Activated CD4-positive, alpha-beta memory T cell treated with anti-CD3 and anti-CD28 coated beads, Interleukin-2, amount 10 ng/mL, durations not matched to agents 7 days and 5 days (primary cell): ENCODE measurements at regions not wholly inside any gene's neighbourhood (a gene's known extent, or its start where the extent isn't known, plus 50 kb on each side); places are given as distances from the start of the nearest gene placed in this dataset.

Experiments
- CTCF ChIA-PET: fragments of 350-600 bp; sonication (Branson Sonifier 250); formaldehyde crosslinking; loops from one replicate; lab custom pipeline; 2021; ENCODE audit warnings: antibody characterized with exemption, inconsistent platforms; lab: Charles Lee
- POLR2A ChIA-PET: fragments of 350-600 bp; sonication (Branson Sonifier 250); formaldehyde crosslinking; loops from one replicate; lab custom pipeline; 2021; ENCODE audit warnings: antibody characterized with exemption; lab: Charles Lee
- DNase-seq: peaks from one replicate; pipeline ENCODE4 v3.0.0-alpha.2; 2020
- H3K27ac Mint-ChIP-seq: one replicate; pipeline ENCODE4 v1.8.0; 2021; ENCODE audit warnings: mild to moderate bottlenecking, mixed read lengths
- H3K27me3 Mint-ChIP-seq: one replicate; pipeline ENCODE4 v1.8.0; 2021; ENCODE audit warnings: mixed read lengths
- H3K36me3 Mint-ChIP-seq: one replicate; pipeline ENCODE4 v1.8.0; 2021; ENCODE audit warnings: low read depth, mixed read lengths
- H3K4me1 Mint-ChIP-seq: one replicate; pipeline ENCODE4 v1.8.0; 2021; ENCODE audit warnings: mixed read lengths
- H3K4me3 Mint-ChIP-seq: one replicate; pipeline ENCODE4 v1.8.0; 2021; ENCODE audit warnings: mild to moderate bottlenecking, mixed read lengths
- H3K9me3 Mint-ChIP-seq: one replicate; pipeline ENCODE4 v1.8.0; 2021; ENCODE audit warnings: mixed read lengths

DNA sequence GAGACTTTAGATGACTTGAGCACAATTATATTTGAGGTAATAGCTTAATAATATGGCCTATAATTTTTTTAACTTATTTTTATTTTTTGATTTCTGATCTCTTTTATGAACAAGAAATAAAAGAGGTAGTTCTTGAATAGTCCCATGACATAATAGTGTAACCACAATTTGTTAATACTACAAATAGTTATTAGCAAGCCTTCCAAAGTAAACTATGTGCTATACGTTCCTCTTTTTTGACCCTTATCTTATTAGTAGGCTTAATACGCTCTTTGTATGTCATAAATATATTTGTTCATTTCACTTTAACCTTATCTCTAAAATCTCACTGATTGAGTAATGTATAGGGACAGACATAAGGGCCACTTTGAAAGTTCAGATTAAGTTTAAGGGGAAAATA lies 78.7 kb upstream of the NR4A3 start:
- Mint-ChIP-seq H3K4me1 (no peaks in the 10 kb centered on the region), H3K27ac (no peak overlapping the region), H3K9me3 (no peaks in the 10 kb centered on the region), H3K27me3 (peaks cover 12% of the 10 kb centered on the region), H3K4me3 (no peak overlapping the region), H3K36me3 (no peaks in the 10 kb centered on the region)
- ChIA-PET POLR2A (no interaction called here), CTCF (no interaction called here)
- DNase-seq = no peak

GRCh38 chr9:99743455-99743854 lies 78.2 kb upstream of the NR4A3 start:
- no peak overlapping the region for H3K4me3 Mint-ChIP-seq
- H3K4me1 Mint-ChIP-seq = no peaks in the 10 kb centered on the region
- DNase-seq = no peak
- peaks cover 12% of the 10 kb centered on the region for H3K27me3 Mint-ChIP-seq
- ChIA-PET POLR2A (interaction anchor here (0.6 kb wide), 1 partner anchor 518 kb away, joined by 4 read pairs; no protein-coding TSS in a partner anchor), CTCF (no interaction called here)
- H3K36me3 Mint-ChIP-seq = no peaks in the 10 kb centered on the region
- no peak overlapping the region for H3K27ac Mint-ChIP-seq
- H3K9me3 Mint-ChIP-seq = no peaks in the 10 kb centered on the region

DNA sequence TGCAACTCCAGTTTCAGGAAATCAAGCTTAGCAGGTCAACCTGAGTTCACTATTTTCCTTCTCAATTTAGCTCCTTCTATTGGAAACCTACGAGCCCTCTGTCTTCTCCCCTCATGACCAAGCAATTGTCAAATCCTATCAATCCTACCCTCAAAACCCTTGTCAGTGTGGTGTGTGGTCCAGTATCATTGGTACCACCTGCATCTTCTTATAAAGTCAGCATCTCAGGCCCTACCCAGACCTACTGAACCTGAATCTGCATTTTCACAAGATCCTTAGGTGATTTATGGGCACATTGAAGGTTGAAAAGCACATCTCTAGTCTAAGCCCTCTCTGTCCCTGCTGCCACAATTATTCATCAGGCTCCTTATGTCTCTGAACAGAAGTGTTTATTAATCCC lies 77.6 kb upstream of the NR4A3 start:
- no peaks in the 10 kb centered on the region for H3K9me3 Mint-ChIP-seq
- H3K27me3 Mint-ChIP-seq = peaks cover 12% of the 10 kb centered on the region
- POLR2A ChIA-PET = interaction anchor here (0.6 kb wide), 1 partner anchor 517 kb away, joined by 4 read pairs; no protein-coding TSS in a partner anchor
- no peak for DNase-seq
- no peak overlapping the region for H3K4me3 Mint-ChIP-seq
- H3K36me3 Mint-ChIP-seq = no peaks in the 10 kb centered on the region
- CTCF ChIA-PET = no interaction called here
- no peaks in the 10 kb centered on the region for H3K4me1 Mint-ChIP-seq
- no peak overlapping the region for H3K27ac Mint-ChIP-seq

- no peak overlapping the region for H3K27ac Mint-ChIP-seq
- peaks cover 10% of the 10 kb centered on the region for H3K27me3 Mint-ChIP-seq
- H3K4me3 Mint-ChIP-seq = no peak overlapping the region
- CTCF ChIA-PET = no interaction called here
- DNase-seq = no peak
- no peaks in the 10 kb centered on the region for H3K9me3 Mint-ChIP-seq
- H3K36me3 Mint-ChIP-seq = no peaks in the 10 kb centered on the region
- no peaks in the 10 kb centered on the region for H3K4me1 Mint-ChIP-seq
- POLR2A ChIA-PET = no interaction called here
Measured at GRCh38 chr9:99745085-99745484, 76.6 kb upstream of the NR4A3 start.

DNA sequence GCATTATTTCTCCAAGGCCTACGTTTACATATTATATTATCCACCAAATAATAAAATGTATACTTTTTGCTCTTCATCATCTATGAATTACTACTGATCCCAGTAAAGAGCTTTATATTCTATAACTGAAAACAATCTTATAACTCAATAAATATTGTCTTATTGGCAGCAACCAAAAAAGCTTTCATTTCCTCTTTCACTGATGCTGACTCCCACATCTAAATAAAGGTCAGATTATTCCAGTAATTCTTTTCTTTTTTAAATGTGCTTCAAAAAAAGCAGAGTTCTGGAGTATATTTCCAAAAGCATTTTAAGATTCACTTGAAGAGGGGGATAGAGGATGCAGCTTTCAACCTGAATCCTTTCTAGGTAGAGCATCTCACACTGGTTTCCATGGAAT lies 75.3 kb upstream of the NR4A3 start:
- no peak overlapping the region for H3K27ac Mint-ChIP-seq
- no peaks in the 10 kb centered on the region for H3K9me3 Mint-ChIP-seq
- H3K4me3 Mint-ChIP-seq = no peak overlapping the region
- H3K4me1 Mint-ChIP-seq = no peaks in the 10 kb centered on the region
- POLR2A ChIA-PET = no interaction called here
- CTCF ChIA-PET = no interaction called here
- H3K27me3 Mint-ChIP-seq = peaks cover 5% of the 10 kb centered on the region
- no peaks in the 10 kb centered on the region for H3K36me3 Mint-ChIP-seq
- DNase-seq = no peak

- Mint-ChIP-seq H3K4me1 (no peaks in the 10 kb centered on the region), H3K4me3 (no peak overlapping the region), H3K36me3 (no peaks in the 10 kb centered on the region), H3K27ac (no peak overlapping the region), H3K27me3 (peaks cover 7% of the 10 kb centered on the region), H3K9me3 (no peaks in the 10 kb centered on the region)
- POLR2A ChIA-PET = no interaction called here
- CTCF ChIA-PET = no interaction called here
- DNase-seq = no peak
Measured at GRCh38 chr9:99748266-99748665, 73.4 kb upstream of the NR4A3 start.

- Mint-ChIP-seq H3K27ac (no peak overlapping the region), H3K4me3 (no peak overlapping the region), H3K27me3 (peaks cover 9% of the 10 kb centered on the region), H3K36me3 (no peaks in the 10 kb centered on the region), H3K4me1 (no peaks in the 10 kb centered on the region), H3K9me3 (no peaks in the 10 kb centered on the region)
- CTCF ChIA-PET = no interaction called here
- POLR2A ChIA-PET = no interaction called here
- no peak for DNase-seq
Measured at GRCh38 chr9:99748676-99749075, 73.0 kb upstream of the NR4A3 start.

DNA sequence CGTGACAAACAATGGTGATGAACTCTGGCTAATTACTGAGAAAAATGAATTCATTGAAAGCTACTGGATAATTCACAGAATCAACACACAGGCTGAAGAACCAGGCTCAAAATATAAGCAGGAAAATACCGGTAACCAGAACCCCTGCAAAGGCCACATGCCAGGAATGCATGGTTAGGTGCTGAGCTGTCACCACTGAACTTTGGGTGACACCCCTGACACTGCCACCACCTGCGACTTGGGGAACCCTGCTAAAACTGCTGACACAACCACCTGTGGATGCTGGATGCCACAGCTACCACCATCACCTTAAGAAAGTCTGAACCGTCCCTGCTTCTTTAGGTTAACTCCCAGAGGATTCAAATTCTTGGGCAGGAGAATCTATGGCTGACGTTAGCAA lies 72.0 kb upstream of the NR4A3 start:
- Mint-ChIP-seq H3K27ac (no peak overlapping the region), H3K27me3 (peaks cover 16% of the 10 kb centered on the region), H3K9me3 (no peaks in the 10 kb centered on the region), H3K36me3 (no peaks in the 10 kb centered on the region), H3K4me1 (no peaks in the 10 kb centered on the region), H3K4me3 (no peak overlapping the region)
- CTCF ChIA-PET = no interaction called here
- DNase-seq = no peak
- POLR2A ChIA-PET = no interaction called here

- Mint-ChIP-seq H3K4me3 (no peak overlapping the region), H3K9me3 (no peaks in the 10 kb centered on the region), H3K27ac (no peak overlapping the region), H3K36me3 (no peaks in the 10 kb centered on the region), H3K27me3 (peaks cover 21% of the 10 kb centered on the region), H3K4me1 (no peaks in the 10 kb centered on the region)
- CTCF ChIA-PET = interaction anchor here (1.3 kb wide), 1 partner anchor 9 kb away, joined by 3 read pairs; no protein-coding TSS in a partner anchor
- DNase-seq = no peak
- POLR2A ChIA-PET = no interaction called here
Measured at GRCh38 chr9:99750526-99750925, 71.2 kb upstream of the NR4A3 start.

DNA sequence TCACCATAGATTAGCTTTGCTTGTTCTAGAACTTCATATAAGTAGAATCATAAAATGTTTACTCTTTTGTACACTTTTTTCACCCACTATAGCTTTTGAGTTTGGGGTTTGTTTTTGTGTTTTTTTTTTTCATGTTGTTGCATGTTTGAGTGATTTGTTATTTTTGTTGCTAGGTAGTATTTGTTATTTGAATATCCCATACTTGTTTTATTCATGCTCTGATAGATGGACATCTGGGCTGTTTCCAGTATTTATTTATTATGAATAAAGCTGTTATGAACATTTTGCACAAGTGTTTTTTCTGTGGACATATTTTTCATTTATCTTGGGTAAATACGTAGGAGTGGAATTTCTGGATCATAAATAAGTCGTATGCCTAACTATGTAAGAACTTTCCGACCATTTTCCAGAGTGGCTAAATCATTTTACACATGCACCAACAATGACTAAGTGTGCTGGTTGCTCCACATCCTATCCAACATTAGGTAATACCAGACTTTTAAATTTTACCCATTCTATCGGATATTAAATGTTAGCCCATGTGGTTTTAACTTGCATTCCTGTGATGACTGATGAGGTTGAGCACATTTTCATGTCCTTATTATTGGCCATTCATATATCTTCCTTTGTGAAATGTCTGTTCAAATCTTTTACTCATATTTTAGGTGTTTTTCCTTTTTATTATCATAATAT lies 69.1 kb upstream of the NR4A3 start:
- DNase-seq = no peak
- no peak overlapping the region for H3K4me3 Mint-ChIP-seq
- H3K4me1 Mint-ChIP-seq = no peaks in the 10 kb centered on the region
- peaks cover 25% of the 10 kb centered on the region for H3K27me3 Mint-ChIP-seq
- no peaks in the 10 kb centered on the region for H3K36me3 Mint-ChIP-seq
- no peak overlapping the region for H3K27ac Mint-ChIP-seq
- CTCF ChIA-PET = no interaction called here
- H3K9me3 Mint-ChIP-seq = no peaks in the 10 kb centered on the region
- POLR2A ChIA-PET = no interaction called here

DNA sequence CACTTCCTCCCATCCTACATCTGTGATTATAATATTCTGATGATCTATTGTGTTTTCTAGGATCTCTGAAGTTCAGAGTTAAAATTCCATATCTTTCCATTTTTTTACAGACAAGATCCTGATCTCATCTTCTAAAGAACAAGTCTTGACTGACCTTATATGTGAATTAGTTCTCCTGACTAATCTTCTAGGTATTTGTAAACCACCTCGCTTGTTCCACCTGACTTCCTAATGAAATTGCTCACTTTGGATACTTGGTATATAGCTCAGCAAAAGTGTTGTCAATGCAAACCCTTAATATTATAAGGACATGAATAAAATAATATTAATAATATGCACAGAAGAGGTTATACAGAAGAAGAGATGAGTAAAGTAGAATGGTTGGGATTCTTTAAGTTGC lies 68.2 kb upstream of the NR4A3 start:
- Mint-ChIP-seq H3K4me1 (no peaks in the 10 kb centered on the region), H3K9me3 (no peaks in the 10 kb centered on the region), H3K4me3 (no peak overlapping the region), H3K36me3 (no peaks in the 10 kb centered on the region), H3K27me3 (peaks cover 25% of the 10 kb centered on the region), H3K27ac (no peak overlapping the region)
- ChIA-PET CTCF (no interaction called here), POLR2A (no interaction called here)
- DNase-seq = no peak

DNA sequence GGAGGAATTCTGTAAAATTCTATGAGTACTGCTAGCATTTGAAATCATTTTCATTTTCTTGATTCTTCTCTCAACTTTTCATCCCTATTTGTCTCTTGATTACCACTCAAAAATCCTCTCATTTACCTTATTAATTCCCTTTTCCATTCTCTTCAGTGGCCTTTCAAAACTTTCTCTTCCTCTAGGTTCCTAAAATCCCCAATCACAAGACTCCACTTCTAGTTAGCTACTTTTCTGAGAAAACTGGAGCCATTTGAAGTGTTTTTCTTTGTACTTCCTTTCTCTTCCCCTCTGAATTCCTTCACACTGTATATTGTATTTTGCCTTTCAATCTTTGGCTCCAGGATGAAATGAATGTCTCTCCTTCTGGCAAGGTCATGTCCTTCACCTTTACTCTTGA lies 61.3 kb upstream of the NR4A3 start:
- Mint-ChIP-seq H3K27me3 (peaks cover 17% of the 10 kb centered on the region), H3K9me3 (no peaks in the 10 kb centered on the region), H3K27ac (no peak overlapping the region), H3K36me3 (no peaks in the 10 kb centered on the region), H3K4me1 (peaks cover 2% of the 10 kb centered on the region), H3K4me3 (no peak overlapping the region)
- ChIA-PET POLR2A (no interaction called here), CTCF (no interaction called here)
- DNase-seq = no peak

DNA sequence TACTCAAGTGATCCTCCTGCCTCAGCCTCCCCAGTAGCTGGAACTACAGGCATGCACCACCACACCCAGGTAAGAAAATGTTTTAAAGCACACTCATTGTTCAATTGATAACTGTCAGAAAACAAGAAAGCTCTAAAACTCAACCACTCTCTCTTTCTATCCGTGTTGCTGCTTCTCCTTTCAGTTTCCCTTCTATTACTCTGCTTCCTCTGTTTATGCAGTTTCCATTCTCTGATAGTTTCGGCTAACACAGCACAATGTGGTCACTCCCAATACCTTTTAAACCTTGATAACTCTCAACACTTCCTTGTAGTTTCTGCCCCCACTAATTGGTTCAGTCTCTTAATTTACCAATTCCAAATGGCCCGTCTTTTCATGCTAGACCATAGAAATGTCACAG lies 59.2 kb upstream of the NR4A3 start:
- Mint-ChIP-seq H3K4me3 (no peak overlapping the region), H3K4me1 (peaks cover 2% of the 10 kb centered on the region), H3K27ac (no peak overlapping the region), H3K36me3 (no peaks in the 10 kb centered on the region), H3K9me3 (no peaks in the 10 kb centered on the region), H3K27me3 (peaks cover 19% of the 10 kb centered on the region)
- ChIA-PET CTCF (no interaction called here), POLR2A (no interaction called here)
- DNase-seq = no peak
